ENCODE measurements at regions not wholly inside any gene's neighbourhood (a gene's known extent, or its start where the extent isn't known, plus 50 kb on each side); places are given as distances from the start of the nearest gene placed in this dataset.
"Not testable (repeated sequence)": the region's sequence is repeated elsewhere in the genome, so short reads cannot be mapped to it uniquely, and the experiment has no call there.

GRCh38 chr15:99783918-99784619, 50.8 kb upstream of the LYSMD4 start:
- H3K27me3 ChIP-seq (replicated peaks in 2 of 5; ENCODE audit: control insufficient read depth in 4 of 5, insufficient read depth in 5 of 5, low read length in 4 of 5); DNase-seq; H3K4me1 ChIP-seq (ENCODE audit: control extremely low read depth in 1 of 4, control insufficient read depth in 4 of 4, insufficient read depth in 4 of 4, low read length in 3 of 4); POLR2A ChIA-PET; H3K27ac ChIP-seq (ENCODE audit: insufficient read depth in 1 of 2, low read depth in 1 of 2, low read length in 2 of 2, poor library complexity in 1 of 2, severe bottlenecking in 2 of 2); H3K4me3 ChIP-seq (ENCODE audit: control insufficient read depth in 1 of 7, extremely low read depth in 1 of 7, insufficient read depth in 4 of 7, low read depth in 2 of 7, low read length in 6 of 7); H3K36me3 ChIP-seq (ENCODE audit: control insufficient read depth in 4 of 4, insufficient read depth in 4 of 4, low read length in 3 of 4); H3K9me3 ChIP-seq (ENCODE audit: control extremely low read depth in 1 of 5, control insufficient read depth in 4 of 5, insufficient read depth in 2 of 5, low read depth in 1 of 5, low read length in 4 of 5); CTCF ChIA-PET: not testable (repeated sequence)
- WGBS (ENCODE audit: insufficient coverage) = no CpG with 5 or more reads among the region's 4 CpGs

Measured in common myeloid progenitor, CD34-positive (primary cell).